HT1080 (cell line): ENCODE measurements at regions not wholly inside any gene's neighbourhood (a gene's known extent, or its start where the extent isn't known, plus 50 kb on each side); places are given as distances from the start of the nearest gene placed in this dataset.
"Not testable (repeated sequence)": the region's sequence is repeated elsewhere in the genome, so short reads cannot be mapped to it uniquely, and the experiment has no call there.

Experiments
- DNase-seq: peaks from one replicate; pipeline ENCODE4 v3.0.0-alpha.2; 2015; ENCODE audit warnings: low read depth

DNA sequence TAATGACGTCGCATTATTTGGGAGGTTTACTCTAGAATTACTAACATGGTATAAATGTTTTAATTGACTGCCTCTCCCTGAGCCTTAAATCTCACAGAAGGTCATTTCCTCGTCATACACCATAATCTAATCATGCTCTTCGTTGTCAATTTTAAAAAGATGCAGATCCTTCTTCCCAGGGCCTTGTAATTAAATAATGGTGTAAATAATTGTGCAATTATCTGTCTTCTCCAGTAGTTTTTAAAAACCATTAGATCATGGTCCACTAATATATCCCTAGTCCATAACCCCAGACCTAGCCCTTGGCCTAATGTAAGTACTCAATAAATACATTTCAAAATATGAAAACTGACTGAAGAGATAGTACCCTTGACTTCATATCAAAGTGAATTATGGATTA is 181.5 kb upstream of the GNAI1 start:
- DNase-seq: no peak

DNA sequence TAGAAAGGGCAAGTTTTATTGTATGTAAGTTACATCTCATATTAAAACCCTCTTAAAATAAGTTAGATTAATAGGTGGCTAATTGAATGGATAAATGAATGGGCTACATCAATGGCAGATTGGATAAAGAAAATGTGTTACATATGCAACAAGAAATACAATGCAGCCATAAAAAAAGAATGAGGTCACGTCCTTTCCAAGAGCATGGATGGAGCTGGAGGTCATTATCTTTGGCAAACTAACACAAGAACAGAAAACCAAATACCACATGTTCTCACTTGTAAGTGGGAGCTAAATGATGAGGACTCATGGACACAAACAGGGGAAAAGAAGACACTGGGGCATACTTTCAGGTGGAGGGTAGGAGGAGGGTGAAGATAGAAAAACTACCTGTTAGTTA is 182.2 kb upstream of the GNAI1 start:
- no peak for DNase-seq

DNA sequence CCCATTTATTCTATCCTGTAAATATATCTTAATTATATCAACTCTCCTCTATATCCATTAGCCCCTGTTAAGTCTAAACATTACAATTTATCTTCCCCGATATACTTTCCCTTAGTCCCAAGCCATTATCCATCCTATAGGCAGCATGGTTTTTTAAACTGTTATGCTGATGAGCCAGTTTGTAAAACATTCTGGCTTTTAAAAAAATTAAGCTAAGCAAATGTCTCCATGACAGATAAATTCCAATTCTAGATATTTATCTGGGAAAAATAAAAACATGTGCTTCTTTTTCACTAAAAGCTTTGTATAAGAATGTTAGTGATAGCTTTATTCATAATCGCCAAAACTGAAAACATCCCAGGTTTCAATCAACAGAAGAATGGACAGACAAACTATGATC is 183.2 kb upstream of the GNAI1 start:
- DNase-seq: no peak

DNA sequence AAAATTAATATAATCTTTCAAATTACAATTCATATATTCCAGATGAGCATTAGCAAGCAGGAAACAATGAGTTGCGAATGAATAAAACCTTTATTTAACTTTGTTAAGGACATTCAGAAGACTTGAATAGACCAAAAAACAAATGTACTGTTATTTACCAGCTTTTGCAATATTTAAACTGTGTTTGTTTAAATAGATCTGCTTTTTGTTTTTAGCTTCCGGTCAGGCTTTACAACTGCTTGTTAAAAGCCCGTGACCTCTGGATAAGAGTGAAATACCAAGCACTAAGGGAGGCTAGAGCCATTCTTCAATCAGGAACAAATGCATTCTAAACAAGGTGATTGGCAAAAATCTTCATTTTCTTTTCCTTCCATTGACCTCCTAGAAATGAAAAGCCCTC is 184.9 kb upstream of the GNAI1 start:
- DNase-seq: no peak

DNA sequence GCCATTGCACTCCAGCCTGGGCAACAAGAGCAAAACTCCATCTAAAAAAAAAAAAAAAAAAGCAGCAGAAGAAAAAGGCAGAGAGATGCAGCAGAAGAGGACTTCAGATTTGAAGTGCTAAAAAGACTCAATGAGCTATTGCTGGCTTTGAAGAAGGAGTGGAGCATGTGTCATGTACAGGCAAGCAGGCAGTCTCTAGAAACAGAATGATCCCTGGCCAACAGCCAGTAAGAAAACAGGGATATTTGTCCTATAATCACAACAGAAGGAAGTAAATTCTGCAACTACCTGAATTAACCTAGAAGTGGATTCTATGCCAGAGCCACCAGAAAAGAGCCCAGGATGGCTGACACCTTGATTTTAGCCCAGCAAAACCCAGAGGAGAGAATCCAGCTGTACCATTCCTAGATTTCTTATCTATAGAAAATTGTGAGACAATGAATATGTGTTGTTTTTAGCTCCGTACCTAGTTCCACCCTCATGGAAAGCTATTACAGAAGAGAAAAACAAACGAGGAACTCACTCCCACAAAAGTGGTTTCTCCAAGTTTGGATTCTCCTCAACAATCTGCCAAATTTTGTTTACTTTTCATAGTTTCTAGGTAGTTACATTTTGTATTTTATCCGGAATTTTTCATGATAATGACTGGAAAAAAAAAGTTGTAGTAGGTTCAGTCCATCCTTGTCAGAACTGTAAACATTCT is 198.2 kb upstream of the GNAI1 start:
- DNase-seq: no peak

DNA sequence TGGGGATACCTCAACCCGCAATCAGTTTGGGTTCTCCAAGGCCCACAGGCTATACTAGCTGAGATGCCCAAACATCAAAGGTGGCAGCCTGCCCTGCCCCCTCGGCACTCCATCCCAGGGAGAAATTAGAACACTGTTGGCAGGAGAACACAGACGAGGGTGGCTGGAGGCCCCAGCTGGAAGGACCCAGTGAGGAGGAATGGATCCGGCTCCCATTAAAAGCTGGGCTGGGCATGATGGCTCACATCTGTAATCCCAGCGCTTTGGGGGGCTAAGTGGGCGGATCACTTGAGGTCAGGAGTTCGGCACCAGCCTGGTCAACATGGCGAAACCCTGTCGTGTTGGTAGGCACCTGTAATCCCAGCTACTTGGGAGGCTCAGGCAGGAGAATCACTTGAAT is 199.9 kb upstream of the GNAI1 start:
- DNase-seq: no peak

DNA sequence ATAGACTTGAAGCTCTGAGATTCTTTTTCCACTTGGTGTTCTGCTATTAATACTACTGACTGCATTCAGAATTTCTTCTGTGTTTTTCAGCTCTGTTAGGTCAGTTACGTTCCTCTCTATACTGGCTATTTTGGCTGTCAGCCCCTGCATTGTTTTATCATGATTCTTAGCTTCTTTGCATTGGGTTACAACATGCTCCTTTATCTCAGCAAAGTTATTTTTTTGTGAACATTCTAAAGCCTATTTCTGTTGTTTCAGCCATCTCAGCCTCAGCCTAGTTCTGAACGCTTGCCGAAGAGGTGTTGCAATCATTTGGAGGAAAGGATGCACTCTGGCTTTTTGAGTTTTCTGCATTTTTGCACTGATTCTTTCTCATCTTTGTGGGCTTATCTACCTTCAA is 201.5 kb upstream of the GNAI1 start:
- no peak for DNase-seq

DNA sequence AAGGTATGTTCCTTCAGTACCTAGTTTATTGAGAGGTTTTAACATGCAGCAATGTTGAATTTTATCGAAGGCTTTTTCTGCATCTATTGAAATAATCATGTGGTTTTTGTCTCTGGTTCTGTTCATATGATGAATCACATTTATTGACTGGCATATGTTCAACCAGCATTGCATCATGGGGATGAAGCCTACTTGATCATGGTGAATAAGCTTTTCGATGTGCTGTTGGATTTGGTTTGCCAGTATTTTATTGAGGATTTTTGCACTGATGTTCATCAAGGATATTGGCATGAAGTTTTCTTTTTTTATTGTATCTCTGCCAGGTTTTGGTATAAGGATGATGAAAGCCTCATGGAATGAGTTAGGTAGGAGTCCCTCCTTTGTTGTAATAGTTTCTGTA is 204.0 kb upstream of the GNAI1 start:
- no peak for DNase-seq

DNA sequence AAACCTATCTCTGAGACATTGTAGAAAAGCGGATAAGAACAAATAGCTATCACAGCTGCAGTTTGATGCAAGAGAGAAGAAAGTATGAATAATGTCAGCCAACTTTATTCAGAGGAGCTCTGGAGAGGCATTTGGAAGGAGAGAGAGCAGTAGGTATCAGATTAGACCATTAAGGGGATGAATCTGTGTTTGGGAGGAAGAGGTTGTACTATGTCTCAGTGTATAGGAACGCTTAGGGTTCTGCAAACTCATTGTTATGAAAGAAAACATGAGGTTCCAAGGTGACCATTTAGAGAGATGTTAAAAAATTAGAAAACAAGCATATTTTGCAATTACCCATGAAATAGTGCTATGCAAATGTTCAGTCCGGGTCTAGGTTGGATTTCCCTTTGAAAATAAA is 207.5 kb upstream of the GNAI1 start:
- DNase-seq: no peak

DNA sequence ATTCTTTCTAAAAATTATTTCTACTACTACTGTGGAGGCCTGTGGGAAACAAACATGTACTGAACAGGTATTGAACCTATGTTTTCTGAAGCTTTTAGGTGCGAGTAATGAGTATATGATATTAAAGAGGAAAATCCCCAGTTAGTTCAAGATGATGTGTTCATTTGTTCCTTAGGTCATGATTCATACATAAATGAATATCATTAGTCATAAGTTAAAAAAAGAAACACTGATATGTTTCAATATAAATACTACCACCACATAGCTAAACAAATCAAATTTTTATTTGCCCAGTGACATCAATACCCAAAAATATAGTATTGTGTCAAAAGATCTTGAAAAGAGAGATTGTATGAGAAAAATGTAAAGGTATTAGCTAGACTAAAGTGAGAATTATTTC is 210.7 kb upstream of the GNAI1 start:
- no peak for DNase-seq

DNA sequence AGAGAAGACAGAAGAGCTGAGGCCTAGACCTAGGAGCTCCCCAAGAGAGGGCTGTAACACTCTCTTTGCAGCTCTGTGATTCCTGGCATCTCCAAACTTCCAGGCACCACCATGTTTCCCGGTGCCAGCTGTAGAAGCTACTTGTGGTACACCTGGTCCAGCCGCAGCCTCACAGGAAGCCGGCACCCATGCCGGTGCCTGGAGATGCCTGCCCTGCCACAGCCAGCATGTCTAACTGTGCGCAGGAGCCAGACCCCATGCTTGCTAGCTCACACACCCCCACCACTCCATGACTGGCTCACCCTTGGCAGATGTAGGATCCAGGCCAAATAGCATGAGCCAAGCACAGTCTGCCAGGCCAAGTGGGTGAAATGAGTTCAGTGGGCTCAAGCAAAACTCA is 211.7 kb upstream of the GNAI1 start:
- no peak for DNase-seq

DNA sequence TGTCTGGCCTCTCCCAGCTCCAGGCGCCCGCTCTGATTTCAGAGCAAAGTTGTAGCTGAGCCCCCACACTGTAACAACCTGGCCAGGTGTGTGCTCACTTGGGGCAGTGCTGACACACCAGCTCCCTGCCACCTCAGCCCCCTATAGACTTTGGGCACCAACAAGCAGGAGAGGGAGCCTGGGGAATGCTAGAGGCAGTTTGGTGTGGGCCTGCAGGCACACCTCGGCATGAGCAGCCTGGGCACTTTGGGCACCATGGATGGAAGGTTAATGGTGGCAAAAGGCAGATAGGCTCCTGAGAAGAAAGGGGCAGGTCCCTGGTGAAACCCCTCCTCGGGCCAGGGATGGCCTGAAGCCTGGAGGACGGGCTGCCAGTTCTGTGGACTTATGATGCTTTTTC is 212.7 kb upstream of the GNAI1 start:
- no peak for DNase-seq

DNA sequence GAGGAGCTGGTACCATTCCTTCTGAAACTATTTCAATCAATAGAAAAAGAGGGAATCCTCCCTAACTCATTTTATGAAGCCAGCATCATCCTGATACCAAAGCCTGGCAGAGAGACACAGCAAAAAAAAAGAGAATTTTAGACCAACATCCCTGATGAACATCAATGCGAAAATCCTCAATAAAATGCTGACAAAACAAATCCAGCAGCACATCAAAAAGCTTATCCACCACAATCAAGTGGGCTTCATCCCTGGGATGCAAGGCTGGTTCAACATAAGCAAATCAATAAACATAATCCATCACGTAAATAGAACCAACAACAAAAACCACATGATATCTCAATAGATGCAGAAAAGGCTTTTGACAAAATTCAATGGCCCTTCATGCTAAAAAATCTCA is 216.0 kb upstream of the GNAI1 start:
- DNase-seq: not testable (repeated sequence)

DNA sequence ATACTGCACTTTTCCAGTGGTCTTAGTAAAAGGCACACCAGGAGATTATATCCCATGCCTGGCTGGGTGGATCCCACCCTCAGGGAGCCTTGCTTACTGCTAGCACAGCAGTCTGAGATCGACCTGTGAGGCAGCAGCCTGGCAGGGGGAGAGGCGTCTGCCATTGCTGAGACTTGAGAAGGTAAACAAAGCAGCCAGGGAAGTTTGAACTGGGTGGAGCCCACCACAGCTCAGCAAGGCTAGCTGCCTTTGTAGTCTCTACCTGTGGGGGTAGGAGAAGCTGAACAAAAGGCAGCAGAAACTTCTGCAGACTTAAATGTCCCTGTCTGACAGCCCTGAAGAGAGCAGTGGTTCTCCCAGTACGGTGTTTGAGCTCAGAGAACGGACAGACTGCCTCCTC is 219.3 kb upstream of the GNAI1 start:
- not testable (repeated sequence) for DNase-seq

DNA sequence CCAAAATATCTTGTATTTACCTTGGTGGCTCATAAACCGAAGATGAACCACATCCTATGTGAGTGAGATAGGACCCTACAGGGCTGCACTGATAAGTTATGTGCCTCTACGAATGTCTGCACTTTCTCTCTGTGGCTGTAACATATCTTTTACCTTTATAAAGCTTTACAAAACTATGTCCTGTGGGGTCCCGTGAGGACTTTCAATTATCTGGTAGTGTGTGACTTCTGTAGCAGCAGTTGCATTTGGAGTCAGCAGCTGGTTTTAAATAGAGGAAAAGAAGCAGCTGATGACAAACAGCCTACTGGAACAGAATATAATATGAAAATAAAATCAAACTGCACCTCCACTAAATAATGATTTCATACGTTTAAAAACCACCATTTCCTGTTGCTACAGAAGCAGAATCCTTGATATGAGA is 222.4 kb upstream of the GNAI1 start:
- no peak for DNase-seq

DNA sequence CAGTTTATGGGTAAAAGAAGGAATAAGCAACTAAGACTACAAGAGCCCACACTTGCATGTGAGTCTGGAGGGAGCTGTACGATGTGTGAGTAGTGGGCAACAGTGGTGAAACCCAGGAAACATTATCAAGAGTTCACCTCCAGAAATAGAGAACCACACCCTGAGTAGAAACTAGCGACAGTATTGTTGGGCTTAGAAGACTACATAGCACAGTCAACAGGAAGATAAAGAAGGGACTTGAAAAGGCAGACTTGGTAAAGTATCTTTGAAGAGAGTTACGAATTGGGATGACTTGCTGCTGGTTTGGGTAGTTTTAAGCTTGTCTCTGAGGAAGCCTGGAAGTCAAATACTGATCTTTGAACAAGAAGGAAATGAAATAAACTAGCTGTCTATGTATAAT is 223.2 kb upstream of the GNAI1 start:
- DNase-seq: no peak

DNA sequence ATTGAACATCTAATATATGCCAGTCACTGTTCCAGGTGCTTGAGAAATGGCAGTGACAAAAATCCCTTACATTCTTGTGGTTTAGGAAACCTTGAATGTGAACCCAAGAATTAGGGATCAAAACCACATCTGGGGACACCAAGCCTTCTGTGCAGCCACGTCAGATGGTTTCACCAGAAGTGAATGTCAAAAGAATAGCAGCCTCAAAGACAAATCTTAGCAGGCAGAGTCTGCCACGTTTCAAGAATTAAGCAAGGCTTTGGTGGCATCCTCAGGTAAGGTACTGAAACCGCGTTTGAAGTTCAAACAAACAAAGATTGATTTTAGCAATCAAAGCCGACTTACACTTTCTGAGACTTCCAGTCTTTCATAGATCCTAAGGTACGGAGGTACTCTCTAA is 225.5 kb upstream of the GNAI1 start:
- DNase-seq: no peak

DNA sequence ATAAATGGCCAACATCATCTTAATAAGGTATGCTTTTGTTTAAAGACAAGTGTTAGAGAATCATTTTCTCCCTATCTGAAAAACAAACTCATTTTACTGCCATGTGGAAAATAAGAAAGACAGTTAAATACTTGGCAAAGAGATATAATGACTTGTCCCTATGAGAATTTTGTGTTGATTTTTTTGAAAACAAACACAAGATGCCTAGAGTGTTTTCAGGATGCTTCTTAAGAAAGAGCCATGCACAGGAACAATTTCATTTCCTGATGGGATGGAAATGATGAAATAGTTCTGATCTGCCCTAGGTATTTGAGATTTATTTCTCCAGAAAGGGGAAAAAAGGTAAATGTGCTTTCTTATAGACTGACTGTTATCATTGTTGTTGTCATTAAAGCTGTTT is 237.5 kb upstream of the GNAI1 start:
- DNase-seq: no peak

DNA sequence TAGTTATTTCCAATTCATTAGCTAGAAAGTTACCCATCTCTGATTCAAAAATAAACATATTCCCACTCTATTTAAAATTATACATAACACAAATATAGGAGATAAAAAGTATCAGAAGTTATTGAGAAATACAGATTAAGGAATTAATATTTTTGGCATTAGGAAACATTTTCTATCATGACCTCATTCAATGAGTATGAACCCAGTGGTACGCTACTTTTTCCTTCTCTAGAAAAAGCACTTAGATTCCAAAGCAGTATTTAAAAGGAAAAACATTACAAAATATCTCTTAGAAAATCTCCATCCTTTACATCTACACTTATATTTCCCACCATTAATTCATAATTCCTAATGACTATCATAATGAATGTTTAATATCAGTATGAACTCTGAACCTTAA is 240.6 kb upstream of the GNAI1 start:
- DNase-seq: no peak

DNA sequence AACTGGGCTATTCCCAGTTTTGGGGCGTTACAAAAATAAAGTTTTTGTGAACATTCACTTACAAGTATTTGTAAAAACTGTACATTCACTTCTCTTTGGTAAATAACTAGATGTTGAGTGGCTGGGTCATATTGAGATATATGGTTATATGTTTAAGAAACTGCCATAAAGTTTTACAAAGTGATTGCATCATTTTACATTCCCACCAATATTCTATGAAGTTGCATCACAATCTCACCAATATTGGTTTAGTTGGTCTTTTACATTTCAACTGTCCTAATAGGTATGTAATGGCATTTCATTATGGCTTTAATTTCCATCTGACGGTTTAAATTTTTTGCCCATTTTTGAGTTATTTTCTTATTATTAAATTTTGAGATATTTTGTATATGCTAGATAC is 251.7 kb upstream of the GNAI1 start:
- no peak for DNase-seq

DNA sequence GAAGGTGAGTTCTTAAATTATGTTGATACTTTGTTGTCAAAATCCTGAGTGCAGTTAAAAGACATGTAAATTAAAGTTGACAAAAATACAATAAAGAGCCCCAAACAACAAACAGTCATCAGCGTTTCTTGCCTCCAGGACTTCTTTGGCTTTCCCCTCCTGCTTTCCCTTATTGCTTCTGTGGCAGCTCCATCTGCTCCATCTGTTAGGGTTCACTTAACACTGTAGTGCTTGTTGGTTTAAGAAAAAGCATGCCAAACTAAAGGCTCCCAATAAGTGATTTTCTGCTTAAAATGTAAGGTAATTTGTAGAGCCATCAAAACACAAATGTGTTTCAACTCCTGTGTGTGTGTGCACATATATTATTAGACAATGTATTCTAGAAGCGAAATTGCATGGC is 254.3 kb upstream of the GNAI1 start:
- DNase-seq: no peak

DNA sequence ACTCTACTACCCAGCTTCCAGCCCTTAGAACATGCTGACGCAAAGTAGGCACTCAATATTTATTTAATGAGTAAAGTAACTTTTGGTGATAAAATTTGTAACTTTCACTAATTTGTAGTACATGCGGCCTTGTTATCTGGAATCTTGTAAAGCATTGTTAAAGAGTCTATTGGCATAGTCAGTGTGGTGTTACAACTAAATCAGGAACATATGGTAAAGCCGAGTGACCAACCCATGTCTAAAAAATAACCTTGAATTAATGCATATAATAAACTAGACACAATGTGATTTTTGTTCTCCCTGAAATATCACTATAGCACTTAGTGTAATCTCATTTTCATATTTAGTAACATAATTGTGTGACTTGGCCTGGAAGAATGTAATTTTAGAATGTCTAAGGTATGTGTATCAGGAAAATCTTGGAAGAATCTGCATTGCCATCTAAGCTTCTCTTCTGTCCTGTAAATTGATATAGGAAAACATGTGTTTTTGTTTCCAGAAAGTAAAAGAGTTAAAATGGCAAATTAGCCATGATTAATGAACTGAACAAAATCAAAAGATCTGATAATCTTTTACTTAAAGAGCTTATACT is 256.7 kb upstream of the GNAI1 start:
- DNase-seq: no peak

DNA sequence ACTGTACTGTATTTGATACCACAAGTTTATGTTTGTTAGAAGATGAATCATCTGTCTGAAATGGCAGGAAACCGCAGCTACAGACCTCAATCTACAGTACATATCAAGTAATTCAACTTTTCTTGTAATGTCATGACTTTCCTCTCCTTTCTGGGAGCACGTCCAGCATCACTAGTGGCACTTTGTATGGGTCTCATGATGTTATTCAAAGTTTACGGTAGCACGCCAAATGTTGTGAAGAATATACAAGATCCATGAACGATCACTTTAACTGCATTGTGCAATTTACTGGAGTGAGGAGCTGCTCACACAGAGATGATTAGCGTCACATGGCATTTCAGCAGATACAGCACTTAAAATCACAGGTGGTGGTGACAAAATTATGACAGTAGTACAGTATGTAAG is 257.8 kb upstream of the GNAI1 start:
- peak; percentile 82 for DNase-seq

DNA sequence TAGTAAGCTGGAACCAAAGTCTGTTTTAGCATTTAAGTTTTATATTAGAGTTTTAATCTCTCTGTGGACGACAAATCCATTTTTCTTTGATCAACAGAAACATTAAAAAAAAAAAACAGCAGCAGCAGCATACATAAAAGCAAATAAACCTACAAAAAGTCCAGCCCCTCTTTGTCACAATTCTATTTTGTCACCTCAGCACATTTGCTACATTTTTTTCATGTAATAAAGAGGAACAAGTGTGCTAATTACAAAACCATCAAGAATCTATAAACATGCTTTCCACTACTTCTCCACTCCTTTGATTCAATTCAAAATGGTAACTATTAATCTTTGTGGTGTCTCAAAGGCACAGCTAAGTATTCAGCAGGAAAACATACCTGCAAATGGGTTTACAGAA is 259.8 kb upstream of the GNAI1 start:
- DNase-seq: no peak
